CD4-positive, CD25-positive, alpha-beta regulatory T cell (primary cell): ENCODE measurements at regions not wholly inside any gene's neighbourhood (a gene's known extent, or its start where the extent isn't known, plus 50 kb on each side); places are given as distances from the start of the nearest gene placed in this dataset.

ENCODE experiments used
- ATAC-seq, 2 donors: fragments of 150-1000 bp; cut with Tn5 transposase; one replicate each; pipeline ENCODE4 v1.10.0; 2021; ENCODE audit warnings: low read depth in 2 of 2, moderate number of reproducible peaks in 2 of 2, moderate library complexity in 1 of 2
- DNase-seq, 3 donors: peaks; one replicate each; pipeline versions ENCODE4 v3.0.0 to v3.0.0-alpha.2; 2012 to 2022; ENCODE audit warnings: mixed read lengths in 1 of 3
- H3K27ac ChIP-seq: one replicate; pipeline ENCODE4 v1.7.0; 2013; ENCODE audit warnings: mild to moderate bottlenecking, low read length; ENCODE audit not compliant: insufficient read depth, poor library complexity, severe bottlenecking
- H3K27me3 ChIP-seq: one replicate; pipeline ENCODE4 v1.7.0; 2013; ENCODE audit warnings: low read length; ENCODE audit not compliant: control insufficient read depth, insufficient read depth
- H3K36me3 ChIP-seq: one replicate; pipeline ENCODE4 v1.7.0; 2013; ENCODE audit warnings: mild to moderate bottlenecking, low read length, moderate library complexity; ENCODE audit not compliant: control insufficient read depth, insufficient read depth
- H3K4me1 ChIP-seq: 2 replicates; pipeline ENCODE4 v1.7.0; 2013; ENCODE audit warnings: mild to moderate bottlenecking, low read length; ENCODE audit not compliant: insufficient read depth, control insufficient read depth, poor library complexity, severe bottlenecking
- H3K4me3 ChIP-seq: one replicate; pipeline ENCODE4 v1.7.0; 2013; ENCODE audit warnings: low read depth, mild to moderate bottlenecking, low read length, moderate library complexity
- H3K9me3 ChIP-seq, 2 experiments: 1 replicate in 1 of 2; 2 replicates in 1 of 2; pipeline ENCODE4 v1.7.0; 2013; ENCODE audit warnings: low read length in 2 of 2, mild to moderate bottlenecking in 1 of 2, moderate library complexity in 1 of 2; ENCODE audit not compliant: control insufficient read depth in 2 of 2
- H3K27ac Mint-ChIP-seq, 3 donors: one replicate each; pipeline ENCODE4 v1.8.0; 2020 to 2022; ENCODE audit warnings: mild to moderate bottlenecking in 3 of 3, mixed read lengths in 3 of 3, moderate library complexity in 2 of 3
- H3K27me3 Mint-ChIP-seq: one replicate; pipeline ENCODE4 v1.8.0; 2022; ENCODE audit warnings: mild to moderate bottlenecking, mixed read lengths
- H3K36me3 Mint-ChIP-seq: one replicate; pipeline ENCODE4 v1.8.0; 2020; ENCODE audit warnings: mixed read lengths
- H3K4me1 Mint-ChIP-seq, 4 donors: one replicate each; pipeline ENCODE4 v1.8.0; 2020 to 2022; ENCODE audit warnings: mixed read lengths in 4 of 4, mild to moderate bottlenecking in 1 of 4
- H3K4me3 Mint-ChIP-seq, 4 donors: one replicate each; pipeline ENCODE4 v1.8.0; 2020 to 2022; ENCODE audit warnings: mild to moderate bottlenecking in 4 of 4, mixed read lengths in 4 of 4, moderate library complexity in 3 of 4
- H3K9me3 Mint-ChIP-seq, 7 donors: one replicate each; pipeline ENCODE4 v1.8.0; 2020 to 2022; ENCODE audit warnings: mixed read lengths in 7 of 7, mild to moderate bottlenecking in 3 of 7, moderate library complexity in 2 of 7

- H3K4me1 Mint-ChIP-seq: no peaks in the 10 kb centered on the region
- no peaks in the 10 kb centered on the region for H3K36me3 Mint-ChIP-seq
- Histone ChIP-seq H3K27ac (no peak overlapping the region), H3K9me3 (peaks cover 0 to 2% of the 10 kb centered on the region in 2 experiments), H3K36me3 (no peaks in the 10 kb centered on the region), H3K4me1 (no peaks in the 10 kb centered on the region), H3K4me3 (no peak overlapping the region), H3K27me3 (no peaks in the 10 kb centered on the region)
- H3K27me3 Mint-ChIP-seq: no peaks in the 10 kb centered on the region
- no peak overlapping the region for H3K4me3 Mint-ChIP-seq
- no peak for DNase-seq
- H3K27ac Mint-ChIP-seq: no peak overlapping the region
- H3K9me3 Mint-ChIP-seq: peaks cover 4 to 31% (median 8%) of the 10 kb centered on the region in 7 donors
- ATAC-seq: no peak
Measured at GRCh38 chr18:40651163-40651562, 1303.9 kb upstream of the PIK3C3 start.

- no peak overlapping the region for H3K27ac Mint-ChIP-seq
- no peak for DNase-seq
- Histone ChIP-seq H3K4me3 (no peak overlapping the region), H3K27me3 (no peaks in the 10 kb centered on the region), H3K4me1 (no peaks in the 10 kb centered on the region), H3K36me3 (no peaks in the 10 kb centered on the region), H3K9me3 (peaks cover 0 to 3% of the 10 kb centered on the region in 2 experiments), H3K27ac (no peak overlapping the region)
- no peaks in the 10 kb centered on the region for H3K4me1 Mint-ChIP-seq
- H3K36me3 Mint-ChIP-seq: no peaks in the 10 kb centered on the region
- ATAC-seq: no peak
- no peaks in the 10 kb centered on the region for H3K27me3 Mint-ChIP-seq
- H3K4me3 Mint-ChIP-seq: no peak overlapping the region
- peaks cover 0 to 20% (median 6%) of the 10 kb centered on the region in 7 donors for H3K9me3 Mint-ChIP-seq
Measured at GRCh38 chr18:40642692-40643229, 1312.3 kb upstream of the PIK3C3 start.

- no peak for ATAC-seq
- H3K4me1 Mint-ChIP-seq: no peaks in the 10 kb centered on the region
- H3K36me3 Mint-ChIP-seq: no peaks in the 10 kb centered on the region
- no peak overlapping the region for H3K4me3 Mint-ChIP-seq
- no peak for DNase-seq
- H3K9me3 Mint-ChIP-seq: peaks cover 6 to 37% (median 13%) of the 10 kb centered on the region in 7 donors
- no peaks in the 10 kb centered on the region for H3K4me1 ChIP-seq
- no peak overlapping the region for H3K4me3 ChIP-seq
- no peaks in the 10 kb centered on the region for H3K27me3 Mint-ChIP-seq
- no peaks in the 10 kb centered on the region for H3K36me3 ChIP-seq
- no peak overlapping the region for H3K27ac ChIP-seq
- no peak overlapping the region for H3K27ac Mint-ChIP-seq
- H3K27me3 ChIP-seq: no peaks in the 10 kb centered on the region
- H3K9me3 ChIP-seq: peaks cover 0 to 5% of the 10 kb centered on the region in 2 experiments
Measured at GRCh38 chr18:40631319-40631718, 1323.7 kb upstream of the PIK3C3 start.

DNA sequence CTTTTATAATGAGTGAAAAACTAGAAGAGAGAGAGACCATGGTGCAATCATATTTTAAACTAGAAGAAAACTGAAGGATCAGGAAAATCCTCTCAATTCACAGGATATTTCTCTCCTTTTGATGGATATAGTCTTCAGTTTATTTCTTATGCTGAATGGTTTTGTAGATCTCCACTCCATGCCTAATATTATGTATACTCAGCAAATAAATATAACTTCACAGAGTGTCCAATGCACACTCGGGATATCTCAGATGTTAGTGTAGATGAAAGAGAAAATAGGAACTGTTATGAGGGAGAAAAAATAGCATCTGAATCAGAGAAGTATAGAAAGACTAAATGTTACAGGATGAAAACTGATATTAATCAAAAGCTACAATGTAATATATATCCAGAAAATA, 1324.5 kb upstream of the PIK3C3 start:
- peaks cover 6 to 38% (median 14%) of the 10 kb centered on the region in 7 donors for H3K9me3 Mint-ChIP-seq
- H3K27me3 Mint-ChIP-seq: no peaks in the 10 kb centered on the region

GRCh38 chr18:40624959-40625358, 1330.1 kb upstream of the PIK3C3 start:
- peaks cover 3 to 32% (median 12%) of the 10 kb centered on the region in 7 donors for H3K9me3 Mint-ChIP-seq
- no peak overlapping the region for H3K27ac Mint-ChIP-seq
- Histone ChIP-seq H3K27me3 (no peaks in the 10 kb centered on the region), H3K27ac (no peak overlapping the region), H3K4me1 (no peaks in the 10 kb centered on the region), H3K4me3 (no peak overlapping the region), H3K9me3 (no peaks in the 10 kb centered on the region), H3K36me3 (no peaks in the 10 kb centered on the region)
- H3K27me3 Mint-ChIP-seq: no peaks in the 10 kb centered on the region
- no peaks in the 10 kb centered on the region for H3K4me1 Mint-ChIP-seq
- H3K4me3 Mint-ChIP-seq: no peak overlapping the region
- H3K36me3 Mint-ChIP-seq: no peaks in the 10 kb centered on the region
- no peak for ATAC-seq
- DNase-seq: no peak

More for the DNA sequence above, 1324.5 kb upstream of the PIK3C3 start:
- DNase-seq (no peak), ATAC-seq (no peak)
- Histone ChIP-seq H3K9me3 (peaks cover 0 to 5% of the 10 kb centered on the region in 2 experiments), H3K36me3 (no peaks in the 10 kb centered on the region), H3K27ac (no peak overlapping the region), H3K27me3 (no peaks in the 10 kb centered on the region), H3K4me3 (no peak overlapping the region), H3K4me1 (no peaks in the 10 kb centered on the region)
- no peak overlapping the region for H3K27ac Mint-ChIP-seq
- no peaks in the 10 kb centered on the region for H3K36me3 Mint-ChIP-seq
- H3K4me1 Mint-ChIP-seq: no peaks in the 10 kb centered on the region
- no peak overlapping the region for H3K4me3 Mint-ChIP-seq

GRCh38 chr18:40613721-40614120, 1341.3 kb upstream of the PIK3C3 start:
- H3K4me1 ChIP-seq: no peaks in the 10 kb centered on the region
- H3K4me3 ChIP-seq: no peak overlapping the region
- no peak for DNase-seq
- Mint-ChIP-seq H3K27me3 (no peaks in the 10 kb centered on the region), H3K9me3 (peaks cover 0 to 27% (median 4%) of the 10 kb centered on the region in 7 donors), H3K4me3 (no peak overlapping the region), H3K36me3 (no peaks in the 10 kb centered on the region), H3K4me1 (no peaks in the 10 kb centered on the region), H3K27ac (no peak overlapping the region)
- H3K9me3 ChIP-seq: no peaks in the 10 kb centered on the region
- no peaks in the 10 kb centered on the region for H3K36me3 ChIP-seq
- H3K27me3 ChIP-seq: no peaks in the 10 kb centered on the region
- ATAC-seq: no peak
- H3K27ac ChIP-seq: no peak overlapping the region

DNA sequence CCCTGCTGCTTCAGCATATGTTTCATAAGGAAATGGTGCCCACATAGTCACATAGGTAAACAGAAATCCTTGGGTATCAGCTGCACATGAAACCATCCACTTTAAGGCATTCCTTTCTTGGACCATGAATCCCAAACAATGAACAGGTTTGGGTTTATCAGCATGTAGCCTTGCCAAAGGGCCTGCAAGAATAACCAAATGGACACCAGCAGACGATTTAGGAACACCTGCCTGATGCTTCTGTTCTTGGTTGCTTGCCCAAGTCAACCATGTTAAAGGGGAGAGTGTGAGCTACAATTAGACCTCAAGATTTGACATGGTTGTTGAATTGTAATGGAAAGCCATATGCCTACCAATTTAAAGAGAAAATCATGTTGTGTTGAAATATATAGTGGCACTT, 1342.7 kb upstream of the PIK3C3 start:
- Histone ChIP-seq H3K9me3 (peaks cover 0 to 3% of the 10 kb centered on the region in 2 experiments), H3K36me3 (no peaks in the 10 kb centered on the region), H3K4me1 (no peaks in the 10 kb centered on the region), H3K27ac (no peak overlapping the region), H3K4me3 (no peak overlapping the region), H3K27me3 (no peaks in the 10 kb centered on the region)
- H3K4me1 Mint-ChIP-seq: no peaks in the 10 kb centered on the region
- H3K27me3 Mint-ChIP-seq: no peaks in the 10 kb centered on the region
- H3K9me3 Mint-ChIP-seq: peaks cover 0 to 34% (median 5%) of the 10 kb centered on the region in 7 donors
- H3K36me3 Mint-ChIP-seq: no peaks in the 10 kb centered on the region
- DNase-seq (no peak), ATAC-seq (no peak)
- H3K4me3 Mint-ChIP-seq: no peak overlapping the region
- H3K27ac Mint-ChIP-seq: no peak overlapping the region

DNA sequence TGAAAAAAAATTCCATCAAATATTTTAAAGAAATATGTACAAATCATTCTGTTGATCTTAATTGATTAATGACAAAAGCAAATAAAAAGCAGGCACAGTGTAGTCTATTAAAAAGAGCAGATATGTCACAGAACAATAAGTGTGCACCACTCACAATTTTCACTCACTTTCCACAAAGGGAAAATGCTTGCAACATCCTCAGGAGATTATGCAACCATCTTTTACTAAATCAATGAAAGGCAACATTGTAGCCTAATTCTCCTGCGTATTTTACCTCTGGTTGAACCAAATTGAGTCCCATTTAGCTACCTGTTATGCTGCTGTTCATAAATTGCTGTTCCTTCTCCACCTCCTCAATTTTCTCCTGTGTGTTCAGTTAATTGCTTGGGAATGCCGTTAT, 1346.8 kb upstream of the PIK3C3 start:
- H3K27me3 ChIP-seq: no peaks in the 10 kb centered on the region
- Mint-ChIP-seq H3K36me3 (no peaks in the 10 kb centered on the region), H3K4me3 (no peak overlapping the region), H3K4me1 (no peaks in the 10 kb centered on the region), H3K27me3 (no peaks in the 10 kb centered on the region), H3K27ac (no peak overlapping the region), H3K9me3 (peaks cover 0 to 33% (median 3%) of the 10 kb centered on the region in 7 donors)
- H3K9me3 ChIP-seq: peaks cover 0 to 3% of the 10 kb centered on the region in 2 experiments
- no peaks in the 10 kb centered on the region for H3K36me3 ChIP-seq
- DNase-seq: no peak
- no peak overlapping the region for H3K27ac ChIP-seq
- H3K4me3 ChIP-seq: no peak overlapping the region
- ATAC-seq: no peak
- H3K4me1 ChIP-seq: no peaks in the 10 kb centered on the region
